Neural cell (in vitro differentiated cells): ENCODE measurements at regions not wholly inside any gene's neighbourhood (a gene's known extent, or its start where the extent isn't known, plus 50 kb on each side); places are given as distances from the start of the nearest gene placed in this dataset.

Experiments
- MXI1 ChIP-seq: fragments of 450-650 bp; conservative IDR thresholded peaks from 2 replicates; pipeline ENCODE4 v1.6.1; 2014; ENCODE audit warnings: antibody characterized with exemption, mild to moderate bottlenecking; ENCODE audit not compliant: poor library complexity, severe bottlenecking
- TF ChIP-seq, protein P1 (sequence below): fragments of 450-650 bp; IDR thresholded peaks from 2 replicates; pipeline ENCODE4 v1.5.1; 2014; ENCODE audit warnings: antibody characterized with exemption, mild to moderate bottlenecking, moderate library complexity; ENCODE audit not compliant: poor library complexity, severe bottlenecking

DNA sequence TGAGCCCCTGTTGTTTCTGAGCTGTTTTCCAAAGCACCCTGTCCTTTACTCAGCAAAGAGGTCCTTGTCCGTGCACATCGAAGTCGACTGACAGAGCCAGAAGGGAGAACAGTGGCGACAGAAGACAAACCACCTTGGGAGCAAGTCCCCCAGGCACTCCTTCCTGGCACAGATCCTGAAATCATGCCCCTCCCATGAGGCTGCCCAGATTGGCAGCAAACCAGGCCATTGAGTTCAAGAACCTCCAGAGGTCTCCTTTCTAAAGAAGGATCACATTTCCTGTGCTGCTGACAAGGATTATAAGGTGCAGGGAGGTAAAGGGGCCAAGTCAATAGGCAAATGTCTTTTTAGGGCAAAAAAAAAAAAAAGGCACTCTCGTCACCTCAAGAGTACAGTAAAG is 84.7 kb upstream of the HIVEP3 start:
- TF ChIP-seq, protein P1, sequence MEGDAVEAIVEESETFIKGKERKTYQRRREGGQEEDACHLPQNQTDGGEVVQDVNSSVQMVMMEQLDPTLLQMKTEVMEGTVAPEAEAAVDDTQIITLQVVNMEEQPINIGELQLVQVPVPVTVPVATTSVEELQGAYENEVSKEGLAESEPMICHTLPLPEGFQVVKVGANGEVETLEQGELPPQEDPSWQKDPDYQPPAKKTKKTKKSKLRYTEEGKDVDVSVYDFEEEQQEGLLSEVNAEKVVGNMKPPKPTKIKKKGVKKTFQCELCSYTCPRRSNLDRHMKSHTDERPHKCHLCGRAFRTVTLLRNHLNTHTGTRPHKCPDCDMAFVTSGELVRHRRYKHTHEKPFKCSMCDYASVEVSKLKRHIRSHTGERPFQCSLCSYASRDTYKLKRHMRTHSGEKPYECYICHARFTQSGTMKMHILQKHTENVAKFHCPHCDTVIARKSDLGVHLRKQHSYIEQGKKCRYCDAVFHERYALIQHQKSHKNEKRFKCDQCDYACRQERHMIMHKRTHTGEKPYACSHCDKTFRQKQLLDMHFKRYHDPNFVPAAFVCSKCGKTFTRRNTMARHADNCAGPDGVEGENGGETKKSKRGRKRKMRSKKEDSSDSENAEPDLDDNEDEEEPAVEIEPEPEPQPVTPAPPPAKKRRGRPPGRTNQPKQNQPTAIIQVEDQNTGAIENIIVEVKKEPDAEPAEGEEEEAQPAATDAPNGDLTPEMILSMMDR: no peak
- TF ChIP-seq MXI1: no peak
